ENCODE measurements at regions not wholly inside any gene's neighbourhood (a gene's known extent, or its start where the extent isn't known, plus 50 kb on each side); places are given as distances from the start of the nearest gene placed in this dataset.

- TF ChIP-seq CTCF (IDR thresholded peaks at IDR 0.05) (no peak), EZH2 (IDR thresholded peaks at IDR 0.05; ENCODE audit: borderline replicate concordance, insufficient read depth, low read depth, low read length, poor library complexity, severe bottlenecking) (no peak)
Observed at GRCh38 chr2:6445156-6445555, 420.6 kb downstream of the CMPK2 start.

Data from B cell (primary cell).